GM23338 (cell line): ENCODE measurements at regions not wholly inside any gene's neighbourhood (a gene's known extent, or its start where the extent isn't known, plus 50 kb on each side); places are given as distances from the start of the nearest gene placed in this dataset.

ENCODE experiments used
- ATAC-seq: fragments of 200-7000 bp; cut with Tn5 transposase; 3 replicates; pipeline ENCODE4 v1.9.1; 2020
- DNase-seq: peaks from one replicate; pipeline ENCODE4 v3.0.0-alpha.2; 2015; ENCODE audit warnings: low spot score
- H2AFZ ChIP-seq: fragments of 200-600 bp; sonication (generic); 2 replicates; pipeline ENCODE4 v1.8.0; 2016; ENCODE audit warnings: antibody characterized with exemption, mild to moderate bottlenecking, moderate library complexity
- H3F3A ChIP-seq: fragments of 200-600 bp; sonication (generic); replicated peaks from 2 replicates; pipeline ENCODE4 v1.8.0; 2017; ENCODE audit warnings: antibody characterized with exemption, mixed run types, low read depth
- H3K27ac ChIP-seq: fragments of 200-600 bp; sonication (generic); 2 replicates; pipeline ENCODE4 v1.6.1; 2016; ENCODE audit warnings: low read depth
- H3K27me3 ChIP-seq: fragments of 200-600 bp; sonication (generic); 2 replicates; pipeline ENCODE4 v1.8.0; 2016; ENCODE audit warnings: mild to moderate bottlenecking, mixed run types, moderate library complexity; ENCODE audit not compliant: insufficient read depth
- H3K36me3 ChIP-seq: fragments of 200-600 bp; sonication (generic); 2 replicates; pipeline ENCODE4 v1.8.0; 2016; ENCODE audit warnings: mild to moderate bottlenecking; ENCODE audit not compliant: insufficient read depth
- H3K4me1 ChIP-seq: fragments of 200-600 bp; sonication (generic); 2 replicates; pipeline ENCODE4 v1.8.0; 2016; ENCODE audit warnings: mild to moderate bottlenecking, moderate library complexity; ENCODE audit not compliant: insufficient read depth
- H3K4me2 ChIP-seq: fragments of 200-600 bp; sonication (generic); 2 replicates; pipeline ENCODE4 v1.7.1; 2017; ENCODE audit warnings: mixed run types
- H3K4me3 ChIP-seq: fragments of 200-600 bp; sonication (generic); 2 replicates; pipeline ENCODE4 v1.6.1; 2016; ENCODE audit warnings: mixed run types
- H3K79me2 ChIP-seq: fragments of 200-600 bp; sonication (generic); replicated peaks from 2 replicates; pipeline ENCODE4 v1.8.0; 2017; ENCODE audit warnings: mild to moderate bottlenecking; ENCODE audit not compliant: insufficient read depth
- H3K9me2 ChIP-seq: fragments of 200-600 bp; sonication (generic); 2 replicates; pipeline ENCODE4 v1.8.0; 2017; ENCODE audit not compliant: insufficient read depth
- H4K20me1 ChIP-seq: fragments of 200-600 bp; sonication (generic); replicated peaks from 2 replicates; pipeline ENCODE4 v1.8.0; 2017; ENCODE audit warnings: mild to moderate bottlenecking; ENCODE audit not compliant: insufficient read depth
- H3K27ac Mint-ChIP-seq: 2 replicates; pipeline ENCODE4 v1.8.0; 2020; ENCODE audit warnings: inconsistent platforms, mild to moderate bottlenecking, moderate library complexity, mixed read lengths
- H3K27me3 Mint-ChIP-seq: 3 replicates; pipeline ENCODE4 v1.8.0; 2022; ENCODE audit warnings: low read depth, mild to moderate bottlenecking, moderate library complexity, mixed read lengths, inconsistent platforms; ENCODE audit not compliant: insufficient read depth, poor library complexity
- H3K36me3 Mint-ChIP-seq: 3 replicates; pipeline ENCODE4 v1.8.0; 2021; ENCODE audit warnings: low read depth, mild to moderate bottlenecking, inconsistent platforms, moderate library complexity, mixed read lengths
- H3K4me1 Mint-ChIP-seq: 3 replicates; pipeline ENCODE4 v1.8.0; 2020; ENCODE audit warnings: mild to moderate bottlenecking, inconsistent platforms, mixed read lengths
- H3K4me3 Mint-ChIP-seq: 3 replicates; pipeline ENCODE4 v1.8.0; 2021; ENCODE audit warnings: moderate library complexity, mild to moderate bottlenecking, inconsistent platforms, mixed read lengths
- H3K9me3 Mint-ChIP-seq: 3 replicates; pipeline ENCODE4 v1.8.0; 2020; ENCODE audit warnings: moderate library complexity, mild to moderate bottlenecking, inconsistent platforms, mixed read lengths
- CREB1 ChIP-seq: fragments of 250-450 bp; sonication (Bioruptor Pico); IDR thresholded peaks from 2 replicates; pipeline ENCODE4 v1.5.0; 2020; ENCODE audit warnings: low read depth, mild to moderate bottlenecking, moderate library complexity
- EZH2 ChIP-seq: fragments of 200-600 bp; sonication (generic); IDR thresholded peaks from one replicate; pipeline ENCODE4 v1.8.0; 2017; ENCODE audit warnings: antibody characterized with exemption, mild to moderate bottlenecking, low read depth; ENCODE audit not compliant: unreplicated experiment
- EZH2phosphoT487 ChIP-seq: fragments of 200-600 bp; sonication (generic); IDR thresholded peaks from one replicate; pipeline ENCODE4 v1.8.1; 2018; ENCODE audit warnings: antibody characterized with exemption; ENCODE audit not compliant: unreplicated experiment
- NANOG ChIP-seq: IDR thresholded peaks from 2 replicates; pipeline ENCODE4 v1.6.1; 2016; ENCODE audit warnings: antibody characterized with exemption, borderline replicate concordance
- POLR2AphosphoS5 ChIP-seq: IDR thresholded peaks from 2 replicates; pipeline ENCODE4 v1.6.1; 2016; ENCODE audit warnings: antibody characterized with exemption, low read depth
- STAT1 ChIP-seq: IDR thresholded peaks from one replicate; pipeline ENCODE4 v1.6.1; 2016; ENCODE audit warnings: antibody characterized with exemption; ENCODE audit not compliant: unreplicated experiment
- ZNF114 ChIP-seq: fragments of 250-450 bp; sonication (Bioruptor Pico); IDR thresholded peaks from 2 replicates; pipeline ENCODE4 v1.5.0; 2020; ENCODE audit warnings: mild to moderate bottlenecking, moderate library complexity
- ZNF331 ChIP-seq: fragments of 250-450 bp; sonication (Bioruptor Pico); IDR thresholded peaks from 2 replicates; pipeline ENCODE4 v1.5.0; 2020; ENCODE audit warnings: low read depth, mild to moderate bottlenecking, moderate library complexity
- TF ChIP-seq, protein P1 (sequence below): IDR thresholded peaks from one replicate; pipeline ENCODE4 v1.6.1; 2018; ENCODE audit warnings: antibody characterized with exemption; ENCODE audit not compliant: unreplicated experiment
- TF ChIP-seq, protein P2 (sequence below): IDR thresholded peaks from 2 replicates; pipeline ENCODE4 v1.6.1; 2016; ENCODE audit warnings: antibody characterized with exemption
- TF ChIP-seq, protein P3 (sequence below), 2 experiments: fragments of 200-600 bp in 1 of 2; sonication (generic) in 1 of 2; conservative IDR thresholded peaks; 2 replicates each; pipeline versions ENCODE4 v1.5.1 to v1.6.1; 2016 to 2017; ENCODE audit warnings: antibody characterized with exemption in 2 of 2, low read depth in 2 of 2, mild to moderate bottlenecking in 2 of 2, moderate library complexity in 1 of 2

DNA sequence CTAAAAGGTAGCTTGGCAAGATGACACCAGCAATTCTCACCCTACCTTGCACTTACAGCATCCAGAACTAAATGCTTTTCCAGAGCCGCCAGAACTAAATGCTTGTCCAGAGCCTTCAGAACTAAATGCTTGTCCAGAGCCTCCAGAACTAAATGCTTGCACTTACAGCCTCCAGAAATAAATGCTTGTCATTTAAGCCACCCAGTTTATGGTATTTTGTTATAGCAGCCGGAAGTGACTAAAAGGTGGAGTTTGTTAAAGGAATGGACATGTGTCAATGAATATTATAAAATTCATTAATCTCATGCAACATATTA, 133.5 kb downstream of the GPX5 start (continued):
- TF ChIP-seq, protein P1, sequence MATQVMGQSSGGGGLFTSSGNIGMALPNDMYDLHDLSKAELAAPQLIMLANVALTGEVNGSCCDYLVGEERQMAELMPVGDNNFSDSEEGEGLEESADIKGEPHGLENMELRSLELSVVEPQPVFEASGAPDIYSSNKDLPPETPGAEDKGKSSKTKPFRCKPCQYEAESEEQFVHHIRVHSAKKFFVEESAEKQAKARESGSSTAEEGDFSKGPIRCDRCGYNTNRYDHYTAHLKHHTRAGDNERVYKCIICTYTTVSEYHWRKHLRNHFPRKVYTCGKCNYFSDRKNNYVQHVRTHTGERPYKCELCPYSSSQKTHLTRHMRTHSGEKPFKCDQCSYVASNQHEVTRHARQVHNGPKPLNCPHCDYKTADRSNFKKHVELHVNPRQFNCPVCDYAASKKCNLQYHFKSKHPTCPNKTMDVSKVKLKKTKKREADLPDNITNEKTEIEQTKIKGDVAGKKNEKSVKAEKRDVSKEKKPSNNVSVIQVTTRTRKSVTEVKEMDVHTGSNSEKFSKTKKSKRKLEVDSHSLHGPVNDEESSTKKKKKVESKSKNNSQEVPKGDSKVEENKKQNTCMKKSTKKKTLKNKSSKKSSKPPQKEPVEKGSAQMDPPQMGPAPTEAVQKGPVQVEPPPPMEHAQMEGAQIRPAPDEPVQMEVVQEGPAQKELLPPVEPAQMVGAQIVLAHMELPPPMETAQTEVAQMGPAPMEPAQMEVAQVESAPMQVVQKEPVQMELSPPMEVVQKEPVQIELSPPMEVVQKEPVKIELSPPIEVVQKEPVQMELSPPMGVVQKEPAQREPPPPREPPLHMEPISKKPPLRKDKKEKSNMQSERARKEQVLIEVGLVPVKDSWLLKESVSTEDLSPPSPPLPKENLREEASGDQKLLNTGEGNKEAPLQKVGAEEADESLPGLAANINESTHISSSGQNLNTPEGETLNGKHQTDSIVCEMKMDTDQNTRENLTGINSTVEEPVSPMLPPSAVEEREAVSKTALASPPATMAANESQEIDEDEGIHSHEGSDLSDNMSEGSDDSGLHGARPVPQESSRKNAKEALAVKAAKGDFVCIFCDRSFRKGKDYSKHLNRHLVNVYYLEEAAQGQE = no peak
- TF ChIP-seq ZNF331 (CRISPR knock-in tag) (no peak), ZNF114 (CRISPR knock-in tag) (no peak), POLR2AphosphoS5 (no peak), CREB1 (CRISPR knock-in tag) (no peak), NANOG (no peak), EZH2 (no peak), STAT1 (no peak), EZH2phosphoT487 (no peak)
- TF ChIP-seq, protein P2, sequence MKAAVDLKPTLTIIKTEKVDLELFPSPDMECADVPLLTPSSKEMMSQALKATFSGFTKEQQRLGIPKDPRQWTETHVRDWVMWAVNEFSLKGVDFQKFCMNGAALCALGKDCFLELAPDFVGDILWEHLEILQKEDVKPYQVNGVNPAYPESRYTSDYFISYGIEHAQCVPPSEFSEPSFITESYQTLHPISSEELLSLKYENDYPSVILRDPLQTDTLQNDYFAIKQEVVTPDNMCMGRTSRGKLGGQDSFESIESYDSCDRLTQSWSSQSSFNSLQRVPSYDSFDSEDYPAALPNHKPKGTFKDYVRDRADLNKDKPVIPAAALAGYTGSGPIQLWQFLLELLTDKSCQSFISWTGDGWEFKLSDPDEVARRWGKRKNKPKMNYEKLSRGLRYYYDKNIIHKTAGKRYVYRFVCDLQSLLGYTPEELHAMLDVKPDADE = no peak
- TF ChIP-seq, protein P3, sequence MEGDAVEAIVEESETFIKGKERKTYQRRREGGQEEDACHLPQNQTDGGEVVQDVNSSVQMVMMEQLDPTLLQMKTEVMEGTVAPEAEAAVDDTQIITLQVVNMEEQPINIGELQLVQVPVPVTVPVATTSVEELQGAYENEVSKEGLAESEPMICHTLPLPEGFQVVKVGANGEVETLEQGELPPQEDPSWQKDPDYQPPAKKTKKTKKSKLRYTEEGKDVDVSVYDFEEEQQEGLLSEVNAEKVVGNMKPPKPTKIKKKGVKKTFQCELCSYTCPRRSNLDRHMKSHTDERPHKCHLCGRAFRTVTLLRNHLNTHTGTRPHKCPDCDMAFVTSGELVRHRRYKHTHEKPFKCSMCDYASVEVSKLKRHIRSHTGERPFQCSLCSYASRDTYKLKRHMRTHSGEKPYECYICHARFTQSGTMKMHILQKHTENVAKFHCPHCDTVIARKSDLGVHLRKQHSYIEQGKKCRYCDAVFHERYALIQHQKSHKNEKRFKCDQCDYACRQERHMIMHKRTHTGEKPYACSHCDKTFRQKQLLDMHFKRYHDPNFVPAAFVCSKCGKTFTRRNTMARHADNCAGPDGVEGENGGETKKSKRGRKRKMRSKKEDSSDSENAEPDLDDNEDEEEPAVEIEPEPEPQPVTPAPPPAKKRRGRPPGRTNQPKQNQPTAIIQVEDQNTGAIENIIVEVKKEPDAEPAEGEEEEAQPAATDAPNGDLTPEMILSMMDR (conservative IDR thresholded peaks at IDR 0.05; ENCODE audit: low read depth in 2 of 2) = no peak

DNA sequence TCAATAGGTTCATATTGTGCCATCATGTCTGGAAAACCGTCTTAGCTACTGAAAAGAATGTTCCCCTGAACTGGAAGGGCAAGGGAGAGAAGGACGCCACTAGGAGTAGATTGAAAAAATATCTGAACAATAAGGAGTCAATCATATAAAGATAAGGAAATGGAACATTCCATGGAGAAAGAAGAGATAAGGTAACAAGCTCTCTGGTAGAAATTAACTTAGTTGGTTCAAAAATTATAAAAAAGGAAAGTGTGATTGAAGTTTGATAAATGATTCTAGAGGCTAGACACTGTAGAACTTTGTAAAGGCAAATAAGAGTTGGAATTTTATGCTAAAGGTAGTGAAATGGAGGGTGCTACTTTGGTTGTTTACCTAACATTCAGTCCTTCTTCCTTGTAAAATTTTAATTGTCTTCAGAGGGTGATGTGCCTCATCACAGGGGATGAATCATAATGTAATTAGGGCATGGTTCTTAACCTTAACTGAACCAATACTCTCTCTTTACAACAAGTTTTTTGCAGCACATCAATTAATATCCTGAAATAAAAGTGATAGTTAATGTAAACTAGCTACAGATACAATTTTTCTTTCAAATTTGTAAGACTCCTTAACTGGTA, 135.5 kb downstream of the GPX5 start:
- Histone ChIP-seq H3F3A (no peaks in the 10 kb centered on the region), H3K27me3 (peaks cover 14% of the 10 kb centered on the region), H4K20me1 (no peaks in the 10 kb centered on the region), H3K36me3 (no peaks in the 10 kb centered on the region), H3K9me2 (no peaks in the 10 kb centered on the region), H3K4me1 (no peaks in the 10 kb centered on the region), H3K4me3 (no peak overlapping the region), H3K27ac (no peak overlapping the region), H2AFZ (no peak overlapping the region), H3K4me2 (no peak overlapping the region), H3K79me2 (no peaks in the 10 kb centered on the region)
- Mint-ChIP-seq H3K27me3 (peaks cover 14% of the 10 kb centered on the region), H3K4me3 (no peak overlapping the region; the same call in 2 of the 3 replicates), H3K36me3 (peaks cover 5% of the 10 kb centered on the region; the same call in 2 of the 3 replicates), H3K27ac (no peak overlapping the region), H3K4me1 (peaks cover 4% of the 10 kb centered on the region; the same call in 1 of the 3 replicates), H3K9me3 (peaks cover 9% of the 10 kb centered on the region; the same call in 2 of the 3 replicates)
- DNase-seq (no peak), ATAC-seq (no peak)
- no peak for TF ChIP-seq EZH2phosphoT487
